ENCODE measurements at regions not wholly inside any gene's neighbourhood (a gene's known extent, or its start where the extent isn't known, plus 50 kb on each side); places are given as distances from the start of the nearest gene placed in this dataset.
"Not testable (repeated sequence)": the region's sequence is repeated elsewhere in the genome, so short reads cannot be mapped to it uniquely, and the experiment has no call there.

GRCh38 chr2:228466851-228467250 is 285.4 kb upstream of the SPHKAP start:
- no peak for DNase-seq
- TF ChIP-seq POLR2A (IDR thresholded peaks at IDR 0.05; ENCODE audit: low read length) (no peak), GATA1 (IDR thresholded peaks at IDR 0.05; ENCODE audit: low read depth, low read length) (no peak)

- no peak for TF ChIP-seq POLR2A (IDR thresholded peaks at IDR 0.05; ENCODE audit: low read length)
- DNase-seq, result no peak
These were observed 283.9 kb upstream of the SPHKAP start for GRCh38 chr2:228465408-228465807.

- no peak for DNase-seq
- TF ChIP-seq GATA1 (IDR thresholded peaks at IDR 0.05; ENCODE audit: low read depth, low read length) (no peak), POLR2A (IDR thresholded peaks at IDR 0.05; ENCODE audit: low read length) (no peak)
These were observed 276.9 kb upstream of the SPHKAP start for GRCh38 chr2:228458364-228458763.

GRCh38 chr2:228447266-228447915 is 265.9 kb upstream of the SPHKAP start:
- no peak for TF ChIP-seq GATA1 (IDR thresholded peaks at IDR 0.05; ENCODE audit: low read depth, low read length)
- DNase-seq, result no peak

- TF ChIP-seq POLR2A (IDR thresholded peaks at IDR 0.05; ENCODE audit: low read length) (no peak), GATA1 (IDR thresholded peaks at IDR 0.05; ENCODE audit: low read depth, low read length) (no peak)
- DNase-seq, result no peak
These were observed 265.2 kb upstream of the SPHKAP start for GRCh38 chr2:228446734-228447133.

GRCh38 chr2:228444161-228444560 is 262.7 kb upstream of the SPHKAP start:
- TF ChIP-seq POLR2A (IDR thresholded peaks at IDR 0.05; ENCODE audit: low read length), result no peak
- no peak for TF ChIP-seq GATA1 (IDR thresholded peaks at IDR 0.05; ENCODE audit: low read depth, low read length)
- no peak for DNase-seq

GRCh38 chr2:228433721-228434120 is 252.2 kb upstream of the SPHKAP start:
- TF ChIP-seq GATA1 (IDR thresholded peaks at IDR 0.05; ENCODE audit: low read depth, low read length) (no peak), POLR2A (IDR thresholded peaks at IDR 0.05; ENCODE audit: low read length) (no peak)
- DNase-seq, result no peak

GRCh38 chr2:228432116-228432515 is 250.6 kb upstream of the SPHKAP start:
- no peak for TF ChIP-seq POLR2A (IDR thresholded peaks at IDR 0.05; ENCODE audit: low read length)
- no peak for TF ChIP-seq GATA1 (IDR thresholded peaks at IDR 0.05; ENCODE audit: low read depth, low read length)
- no peak for DNase-seq

- TF ChIP-seq GATA1 (IDR thresholded peaks at IDR 0.05; ENCODE audit: low read depth, low read length) (no peak), POLR2A (IDR thresholded peaks at IDR 0.05; ENCODE audit: low read length) (no peak)
These were observed 249.5 kb upstream of the SPHKAP start for GRCh38 chr2:228430986-228431385.

GRCh38 chr2:228426502-228427216 is 245.2 kb upstream of the SPHKAP start:
- no peak for DNase-seq
- TF ChIP-seq POLR2A (IDR thresholded peaks at IDR 0.05; ENCODE audit: low read length) (no peak), GATA1 (IDR thresholded peaks at IDR 0.05; ENCODE audit: low read depth, low read length) (no peak)

More at GRCh38 chr2:228430986-228431385, 249.5 kb upstream of the SPHKAP start:
- no peak for DNase-seq

GRCh38 chr2:228425411-228426060 is 244.0 kb upstream of the SPHKAP start:
- not testable (repeated sequence) for DNase-seq

GRCh38 chr2:228417956-228418355 is 236.5 kb upstream of the SPHKAP start:
- DNase-seq, result no peak
- TF ChIP-seq GATA1 (IDR thresholded peaks at IDR 0.05; ENCODE audit: low read depth, low read length), result no peak
- TF ChIP-seq POLR2A (IDR thresholded peaks at IDR 0.05; ENCODE audit: low read length), result no peak

- no peak for DNase-seq
- TF ChIP-seq GATA1 (IDR thresholded peaks at IDR 0.05; ENCODE audit: low read depth, low read length) (no peak), POLR2A (IDR thresholded peaks at IDR 0.05; ENCODE audit: low read length) (no peak)
These were observed 236.0 kb upstream of the SPHKAP start for GRCh38 chr2:228417526-228417925.

GRCh38 chr2:228410061-228410460 is 228.6 kb upstream of the SPHKAP start:
- TF ChIP-seq GATA1 (IDR thresholded peaks at IDR 0.05; ENCODE audit: low read depth, low read length) (no peak), POLR2A (IDR thresholded peaks at IDR 0.05; ENCODE audit: low read length) (no peak)
- no peak for DNase-seq

GRCh38 chr2:228409493-228409892 is 228.0 kb upstream of the SPHKAP start:
- TF ChIP-seq POLR2A (IDR thresholded peaks at IDR 0.05; ENCODE audit: low read length) (no peak), GATA1 (IDR thresholded peaks at IDR 0.05; ENCODE audit: low read depth, low read length) (no peak)
- DNase-seq, result no peak
